ENCODE measurements at regions not wholly inside any gene's neighbourhood (a gene's known extent, or its start where the extent isn't known, plus 50 kb on each side); places are given as distances from the start of the nearest gene placed in this dataset.

DNA sequence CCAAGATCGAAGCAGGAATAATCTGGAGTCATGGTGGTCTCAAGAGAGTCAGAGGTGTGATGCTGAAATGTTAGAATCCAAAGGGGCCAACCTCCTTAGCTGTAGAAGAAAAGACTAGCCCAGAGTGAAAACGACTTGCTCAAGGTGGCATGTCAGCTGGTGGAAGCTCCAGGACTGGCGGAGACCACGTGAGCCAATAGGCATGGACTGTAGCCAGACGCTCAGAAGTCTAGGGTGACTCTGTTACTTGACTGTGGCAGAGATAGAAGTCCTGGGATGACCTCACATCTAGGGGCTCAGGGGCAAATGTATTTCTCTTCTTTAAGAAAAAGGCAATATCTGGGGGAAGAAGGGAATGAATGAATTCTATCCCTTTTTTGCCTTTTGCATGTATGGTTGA, 267.4 kb downstream of the ATG4C start:
- Histone ChIP-seq H4K20me1 (replicated peaks; ENCODE audit: insufficient read depth) (no peaks in the 10 kb centered on the region), H3K79me2 (replicated peaks; ENCODE audit: insufficient read depth) (no peaks in the 10 kb centered on the region), H3F3A (replicated peaks; ENCODE audit: low read depth) (no peaks in the 10 kb centered on the region), H3K9me2 (ENCODE audit: insufficient read depth) (no peaks in the 10 kb centered on the region), H3K4me1 (ENCODE audit: insufficient read depth) (peaks cover 5% of the 10 kb centered on the region; the same call in 1 of the 2 replicates), H3K36me3 (ENCODE audit: insufficient read depth) (no peaks in the 10 kb centered on the region), H2AFZ (no peak overlapping the region), H3K4me3 (no peak overlapping the region), H3K4me2 (no peak overlapping the region), H3K27ac (ENCODE audit: low read depth) (no peak overlapping the region), H3K27me3 (ENCODE audit: insufficient read depth) (no peaks in the 10 kb centered on the region)
- no peak for DNase-seq (ENCODE audit: low spot score)
- TF ChIP-seq CREB1 (CRISPR knock-in tag; IDR thresholded peaks at IDR 0.05; ENCODE audit: low read depth) (no peak), EZH2 (IDR thresholded peaks at IDR 0.05; ENCODE audit: low read depth, unreplicated experiment) (no peak), NANOG (IDR thresholded peaks at IDR 0.05; ENCODE audit: borderline replicate concordance) (no peak), JUNB (IDR thresholded peaks at IDR 0.05; ENCODE audit: unreplicated experiment) (no peak), ZNF114 (CRISPR knock-in tag; IDR thresholded peaks at IDR 0.05) (no peak), POLR2AphosphoS5 (IDR thresholded peaks at IDR 0.05; ENCODE audit: low read depth) (no peak), STAT1 (IDR thresholded peaks at IDR 0.05; ENCODE audit: unreplicated experiment) (no peak), ZNF331 (CRISPR knock-in tag; IDR thresholded peaks at IDR 0.05; ENCODE audit: low read depth) (no peak), EZH2phosphoT487 (IDR thresholded peaks at IDR 0.05; ENCODE audit: unreplicated experiment) (no peak)
- TF ChIP-seq, protein P1, sequence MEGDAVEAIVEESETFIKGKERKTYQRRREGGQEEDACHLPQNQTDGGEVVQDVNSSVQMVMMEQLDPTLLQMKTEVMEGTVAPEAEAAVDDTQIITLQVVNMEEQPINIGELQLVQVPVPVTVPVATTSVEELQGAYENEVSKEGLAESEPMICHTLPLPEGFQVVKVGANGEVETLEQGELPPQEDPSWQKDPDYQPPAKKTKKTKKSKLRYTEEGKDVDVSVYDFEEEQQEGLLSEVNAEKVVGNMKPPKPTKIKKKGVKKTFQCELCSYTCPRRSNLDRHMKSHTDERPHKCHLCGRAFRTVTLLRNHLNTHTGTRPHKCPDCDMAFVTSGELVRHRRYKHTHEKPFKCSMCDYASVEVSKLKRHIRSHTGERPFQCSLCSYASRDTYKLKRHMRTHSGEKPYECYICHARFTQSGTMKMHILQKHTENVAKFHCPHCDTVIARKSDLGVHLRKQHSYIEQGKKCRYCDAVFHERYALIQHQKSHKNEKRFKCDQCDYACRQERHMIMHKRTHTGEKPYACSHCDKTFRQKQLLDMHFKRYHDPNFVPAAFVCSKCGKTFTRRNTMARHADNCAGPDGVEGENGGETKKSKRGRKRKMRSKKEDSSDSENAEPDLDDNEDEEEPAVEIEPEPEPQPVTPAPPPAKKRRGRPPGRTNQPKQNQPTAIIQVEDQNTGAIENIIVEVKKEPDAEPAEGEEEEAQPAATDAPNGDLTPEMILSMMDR (conservative IDR thresholded peaks at IDR 0.05; ENCODE audit: low read depth in 2 of 2) = no peak
- TF ChIP-seq, protein P2, sequence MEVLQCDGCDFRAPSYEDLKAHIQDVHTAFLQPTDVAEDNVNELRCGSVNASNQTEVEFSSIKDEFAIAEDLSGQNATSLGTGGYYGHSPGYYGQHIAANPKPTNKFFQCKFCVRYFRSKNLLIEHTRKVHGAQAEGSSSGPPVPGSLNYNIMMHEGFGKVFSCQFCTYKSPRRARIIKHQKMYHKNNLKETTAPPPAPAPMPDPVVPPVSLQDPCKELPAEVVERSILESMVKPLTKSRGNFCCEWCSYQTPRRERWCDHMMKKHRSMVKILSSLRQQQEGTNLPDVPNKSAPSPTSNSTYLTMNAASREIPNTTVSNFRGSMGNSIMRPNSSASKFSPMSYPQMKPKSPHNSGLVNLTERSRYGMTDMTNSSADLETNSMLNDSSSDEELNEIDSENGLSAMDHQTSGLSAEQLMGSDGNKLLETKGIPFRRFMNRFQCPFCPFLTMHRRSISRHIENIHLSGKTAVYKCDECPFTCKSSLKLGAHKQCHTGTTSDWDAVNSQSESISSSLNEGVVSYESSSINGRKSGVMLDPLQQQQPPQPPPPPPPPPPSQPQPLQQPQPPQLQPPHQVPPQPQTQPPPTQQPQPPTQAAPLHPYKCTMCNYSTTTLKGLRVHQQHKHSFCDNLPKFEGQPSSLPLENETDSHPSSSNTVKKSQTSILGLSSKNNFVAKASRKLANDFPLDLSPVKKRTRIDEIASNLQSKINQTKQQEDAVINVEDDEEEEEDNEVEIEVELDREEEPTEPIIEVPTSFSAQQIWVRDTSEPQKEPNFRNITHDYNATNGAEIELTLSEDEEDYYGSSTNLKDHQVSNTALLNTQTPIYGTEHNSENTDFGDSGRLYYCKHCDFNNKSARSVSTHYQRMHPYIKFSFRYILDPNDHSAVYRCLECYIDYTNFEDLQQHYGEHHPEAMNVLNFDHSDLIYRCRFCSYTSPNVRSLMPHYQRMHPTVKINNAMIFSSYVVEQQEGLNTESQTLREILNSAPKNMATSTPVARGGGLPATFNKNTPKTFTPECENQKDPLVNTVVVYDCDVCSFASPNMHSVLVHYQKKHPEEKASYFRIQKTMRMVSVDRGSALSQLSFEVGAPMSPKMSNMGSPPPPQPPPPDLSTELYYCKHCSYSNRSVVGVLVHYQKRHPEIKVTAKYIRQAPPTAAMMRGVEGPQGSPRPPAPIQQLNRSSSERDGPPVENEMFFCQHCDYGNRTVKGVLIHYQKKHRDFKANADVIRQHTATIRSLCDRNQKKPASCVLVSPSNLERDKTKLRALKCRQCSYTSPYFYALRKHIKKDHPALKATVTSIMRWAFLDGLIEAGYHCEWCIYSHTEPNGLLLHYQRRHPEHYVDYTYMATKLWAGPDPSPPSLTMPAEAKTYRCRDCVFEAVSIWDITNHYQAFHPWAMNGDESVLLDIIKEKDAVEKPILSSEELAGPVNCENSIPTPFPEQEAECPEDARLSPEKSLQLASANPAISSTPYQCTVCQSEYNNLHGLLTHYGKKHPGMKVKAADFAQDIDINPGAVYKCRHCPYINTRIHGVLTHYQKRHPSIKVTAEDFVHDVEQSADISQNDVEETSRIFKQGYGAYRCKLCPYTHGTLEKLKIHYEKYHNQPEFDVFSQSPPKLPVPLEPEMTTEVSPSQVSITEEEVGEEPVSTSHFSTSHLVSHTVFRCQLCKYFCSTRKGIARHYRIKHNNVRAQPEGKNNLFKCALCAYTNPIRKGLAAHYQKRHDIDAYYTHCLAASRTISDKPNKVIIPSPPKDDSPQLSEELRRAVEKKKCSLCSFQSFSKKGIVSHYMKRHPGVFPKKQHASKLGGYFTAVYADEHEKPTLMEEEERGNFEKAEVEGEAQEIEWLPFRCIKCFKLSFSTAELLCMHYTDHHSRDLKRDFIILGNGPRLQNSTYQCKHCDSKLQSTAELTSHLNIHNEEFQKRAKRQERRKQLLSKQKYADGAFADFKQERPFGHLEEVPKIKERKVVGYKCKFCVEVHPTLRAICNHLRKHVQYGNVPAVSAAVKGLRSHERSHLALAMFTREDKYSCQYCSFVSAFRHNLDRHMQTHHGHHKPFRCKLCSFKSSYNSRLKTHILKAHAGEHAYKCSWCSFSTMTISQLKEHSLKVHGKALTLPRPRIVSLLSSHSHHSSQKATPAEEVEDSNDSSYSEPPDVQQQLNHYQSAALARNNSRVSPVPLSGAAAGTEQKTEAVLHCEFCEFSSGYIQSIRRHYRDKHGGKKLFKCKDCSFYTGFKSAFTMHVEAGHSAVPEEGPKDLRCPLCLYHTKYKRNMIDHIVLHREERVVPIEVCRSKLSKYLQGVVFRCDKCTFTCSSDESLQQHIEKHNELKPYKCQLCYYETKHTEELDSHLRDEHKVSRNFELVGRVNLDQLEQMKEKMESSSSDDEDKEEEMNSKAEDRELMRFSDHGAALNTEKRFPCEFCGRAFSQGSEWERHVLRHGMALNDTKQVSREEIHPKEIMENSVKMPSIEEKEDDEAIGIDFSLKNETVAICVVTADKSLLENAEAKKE (CRISPR knock-in tag; IDR thresholded peaks at IDR 0.05) = no peak
- TF ChIP-seq, protein P3, sequence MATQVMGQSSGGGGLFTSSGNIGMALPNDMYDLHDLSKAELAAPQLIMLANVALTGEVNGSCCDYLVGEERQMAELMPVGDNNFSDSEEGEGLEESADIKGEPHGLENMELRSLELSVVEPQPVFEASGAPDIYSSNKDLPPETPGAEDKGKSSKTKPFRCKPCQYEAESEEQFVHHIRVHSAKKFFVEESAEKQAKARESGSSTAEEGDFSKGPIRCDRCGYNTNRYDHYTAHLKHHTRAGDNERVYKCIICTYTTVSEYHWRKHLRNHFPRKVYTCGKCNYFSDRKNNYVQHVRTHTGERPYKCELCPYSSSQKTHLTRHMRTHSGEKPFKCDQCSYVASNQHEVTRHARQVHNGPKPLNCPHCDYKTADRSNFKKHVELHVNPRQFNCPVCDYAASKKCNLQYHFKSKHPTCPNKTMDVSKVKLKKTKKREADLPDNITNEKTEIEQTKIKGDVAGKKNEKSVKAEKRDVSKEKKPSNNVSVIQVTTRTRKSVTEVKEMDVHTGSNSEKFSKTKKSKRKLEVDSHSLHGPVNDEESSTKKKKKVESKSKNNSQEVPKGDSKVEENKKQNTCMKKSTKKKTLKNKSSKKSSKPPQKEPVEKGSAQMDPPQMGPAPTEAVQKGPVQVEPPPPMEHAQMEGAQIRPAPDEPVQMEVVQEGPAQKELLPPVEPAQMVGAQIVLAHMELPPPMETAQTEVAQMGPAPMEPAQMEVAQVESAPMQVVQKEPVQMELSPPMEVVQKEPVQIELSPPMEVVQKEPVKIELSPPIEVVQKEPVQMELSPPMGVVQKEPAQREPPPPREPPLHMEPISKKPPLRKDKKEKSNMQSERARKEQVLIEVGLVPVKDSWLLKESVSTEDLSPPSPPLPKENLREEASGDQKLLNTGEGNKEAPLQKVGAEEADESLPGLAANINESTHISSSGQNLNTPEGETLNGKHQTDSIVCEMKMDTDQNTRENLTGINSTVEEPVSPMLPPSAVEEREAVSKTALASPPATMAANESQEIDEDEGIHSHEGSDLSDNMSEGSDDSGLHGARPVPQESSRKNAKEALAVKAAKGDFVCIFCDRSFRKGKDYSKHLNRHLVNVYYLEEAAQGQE (IDR thresholded peaks at IDR 0.05; ENCODE audit: unreplicated experiment) = no peak
- TF ChIP-seq, protein P4, sequence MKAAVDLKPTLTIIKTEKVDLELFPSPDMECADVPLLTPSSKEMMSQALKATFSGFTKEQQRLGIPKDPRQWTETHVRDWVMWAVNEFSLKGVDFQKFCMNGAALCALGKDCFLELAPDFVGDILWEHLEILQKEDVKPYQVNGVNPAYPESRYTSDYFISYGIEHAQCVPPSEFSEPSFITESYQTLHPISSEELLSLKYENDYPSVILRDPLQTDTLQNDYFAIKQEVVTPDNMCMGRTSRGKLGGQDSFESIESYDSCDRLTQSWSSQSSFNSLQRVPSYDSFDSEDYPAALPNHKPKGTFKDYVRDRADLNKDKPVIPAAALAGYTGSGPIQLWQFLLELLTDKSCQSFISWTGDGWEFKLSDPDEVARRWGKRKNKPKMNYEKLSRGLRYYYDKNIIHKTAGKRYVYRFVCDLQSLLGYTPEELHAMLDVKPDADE (IDR thresholded peaks at IDR 0.05) = no peak
- Mint-ChIP-seq H3K36me3 (ENCODE audit: low read depth) (no peaks in the 10 kb centered on the region), H3K9me3 (no peaks in the 10 kb centered on the region), H3K27ac (no peak overlapping the region), H3K4me3 (no peak overlapping the region), H3K27me3 (ENCODE audit: insufficient read depth, low read depth, poor library complexity) (peaks cover 2% of the 10 kb centered on the region), H3K4me1 (peaks cover 9% of the 10 kb centered on the region; the same call in 2 of the 3 replicates)
- no peak for ATAC-seq
